Keratinocyte (primary cell): ENCODE measurements at regions not wholly inside any gene's neighbourhood (a gene's known extent, or its start where the extent isn't known, plus 50 kb on each side); places are given as distances from the start of the nearest gene placed in this dataset.
"Not testable (repeated sequence)": the region's sequence is repeated elsewhere in the genome, so short reads cannot be mapped to it uniquely, and the experiment has no call there.

Experiments
- EZH2 ChIP-seq: IDR thresholded peaks from one replicate; pipeline ENCODE4 v1.6.1; 2012; ENCODE audit warnings: inconsistent platforms, mild to moderate bottlenecking, low read length, moderate library complexity
- TF ChIP-seq, protein P1 (sequence below), 3 experiments: IDR thresholded peaks in 1 of 3; conservative IDR thresholded peaks in 1 of 3; optimal IDR thresholded peaks in 1 of 3; 2 replicates in 2 of 3; 3 replicates in 1 of 3; pipeline versions ENCODE3 to v1.5.1; 2011; ENCODE audit warnings: low read length in 3 of 3, mild to moderate bottlenecking in 3 of 3, moderate library complexity in 2 of 3, control low read depth in 1 of 3, inconsistent platforms in 1 of 3; ENCODE audit not compliant: insufficient read depth in 2 of 3; ENCODE audit errors: extremely low read depth in 1 of 3

DNA sequence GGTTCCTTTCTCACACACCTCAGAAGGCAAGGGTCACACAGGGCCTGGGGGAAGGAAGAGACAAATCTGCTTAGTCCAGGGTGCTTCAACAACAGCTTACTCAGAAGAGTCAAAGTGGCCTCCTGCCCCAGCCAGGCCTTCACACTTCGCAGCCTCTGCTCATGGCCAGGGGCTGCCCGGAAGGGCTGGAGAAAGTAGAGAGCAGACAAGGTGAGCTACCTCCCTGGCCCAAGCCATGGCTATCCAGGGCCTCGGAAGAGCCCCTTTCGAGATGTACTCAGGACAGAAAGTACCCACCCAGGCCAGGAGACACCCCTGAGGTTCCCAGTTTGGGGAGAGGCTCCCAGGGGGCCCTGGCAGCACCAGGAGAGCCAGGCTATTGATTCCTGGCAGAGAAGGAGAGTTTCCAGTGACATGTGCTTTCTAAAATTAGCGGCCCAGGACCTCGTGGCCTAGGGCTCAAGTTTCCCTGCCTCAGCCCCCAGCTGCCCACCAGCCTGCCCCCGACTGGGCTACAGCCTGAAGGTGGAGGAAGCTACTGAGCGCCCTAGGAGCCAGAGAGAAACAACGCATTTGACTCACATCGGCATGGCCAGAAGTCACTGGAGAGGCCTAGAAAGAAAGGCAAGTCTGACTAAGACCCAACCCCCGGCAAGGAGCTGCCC lies 533.2 kb downstream of the TP53TG3F start:
- TF ChIP-seq, protein P1, sequence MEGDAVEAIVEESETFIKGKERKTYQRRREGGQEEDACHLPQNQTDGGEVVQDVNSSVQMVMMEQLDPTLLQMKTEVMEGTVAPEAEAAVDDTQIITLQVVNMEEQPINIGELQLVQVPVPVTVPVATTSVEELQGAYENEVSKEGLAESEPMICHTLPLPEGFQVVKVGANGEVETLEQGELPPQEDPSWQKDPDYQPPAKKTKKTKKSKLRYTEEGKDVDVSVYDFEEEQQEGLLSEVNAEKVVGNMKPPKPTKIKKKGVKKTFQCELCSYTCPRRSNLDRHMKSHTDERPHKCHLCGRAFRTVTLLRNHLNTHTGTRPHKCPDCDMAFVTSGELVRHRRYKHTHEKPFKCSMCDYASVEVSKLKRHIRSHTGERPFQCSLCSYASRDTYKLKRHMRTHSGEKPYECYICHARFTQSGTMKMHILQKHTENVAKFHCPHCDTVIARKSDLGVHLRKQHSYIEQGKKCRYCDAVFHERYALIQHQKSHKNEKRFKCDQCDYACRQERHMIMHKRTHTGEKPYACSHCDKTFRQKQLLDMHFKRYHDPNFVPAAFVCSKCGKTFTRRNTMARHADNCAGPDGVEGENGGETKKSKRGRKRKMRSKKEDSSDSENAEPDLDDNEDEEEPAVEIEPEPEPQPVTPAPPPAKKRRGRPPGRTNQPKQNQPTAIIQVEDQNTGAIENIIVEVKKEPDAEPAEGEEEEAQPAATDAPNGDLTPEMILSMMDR (optimal IDR thresholded peaks at IDR 0.05 in 1 of 3, IDR thresholded peaks at IDR 0.05 in 1 of 3, conservative IDR thresholded peaks at IDR 0.05 in 1 of 3; ENCODE audit: extremely low read depth in 1 of 3, insufficient read depth in 2 of 3, low read length in 3 of 3), result not testable (repeated sequence)
- TF ChIP-seq EZH2, result not testable (repeated sequence)
